Activated naive CD4-positive, alpha-beta T cell treated with anti-CD3 and anti-CD28 coated beads, Interleukin-2, amount 10 ng/mL, durations not matched to agents 7 days and 5 days (primary cell): ENCODE measurements at regions not wholly inside any gene's neighbourhood (a gene's known extent, or its start where the extent isn't known, plus 50 kb on each side); places are given as distances from the start of the nearest gene placed in this dataset.

Source experiments
- CTCF ChIA-PET: fragments of 350-600 bp; sonication (Branson Sonifier 250); formaldehyde crosslinking; loops from one replicate; lab custom pipeline; 2021; ENCODE audit warnings: antibody characterized with exemption; lab: Charles Lee
- DNase-seq: peaks from one replicate; pipeline ENCODE4 v3.0.0-alpha.2; 2020
- H3K27ac Mint-ChIP-seq: one replicate; pipeline ENCODE4 v1.8.0; 2021; ENCODE audit warnings: mild to moderate bottlenecking, moderate library complexity, mixed read lengths
- H3K27me3 Mint-ChIP-seq: one replicate; pipeline ENCODE4 v1.8.0; 2021; ENCODE audit warnings: mild to moderate bottlenecking, mixed read lengths
- H3K36me3 Mint-ChIP-seq: one replicate; pipeline ENCODE4 v1.8.0; 2021; ENCODE audit warnings: mixed read lengths
- H3K4me1 Mint-ChIP-seq: one replicate; pipeline ENCODE4 v1.8.0; 2021; ENCODE audit warnings: mixed read lengths
- H3K4me3 Mint-ChIP-seq: one replicate; pipeline ENCODE4 v1.8.0; 2021; ENCODE audit warnings: mild to moderate bottlenecking, moderate library complexity, mixed read lengths
- H3K9me3 Mint-ChIP-seq: one replicate; pipeline ENCODE4 v1.8.0; 2021; ENCODE audit warnings: mixed read lengths

DNA sequence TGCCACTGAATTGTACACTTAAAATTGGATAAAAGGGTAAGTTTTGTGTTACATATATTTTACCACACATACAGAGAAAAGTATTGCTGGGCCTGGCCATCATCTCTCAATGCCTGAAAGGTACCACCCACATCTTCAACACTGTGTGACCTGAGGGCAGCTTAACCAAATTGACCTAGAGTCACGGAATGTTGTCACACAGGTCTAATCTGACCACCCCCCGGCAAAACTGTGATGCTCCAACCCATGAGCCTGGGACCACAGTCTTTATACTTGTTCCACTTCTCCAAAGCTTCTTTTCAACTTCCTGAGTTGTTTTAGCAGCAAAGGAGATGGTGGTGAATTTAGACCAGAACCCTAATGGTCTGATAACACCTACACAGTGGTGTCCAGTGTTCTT is 210.3 kb upstream of the TPM1 start:
- no peaks in the 10 kb centered on the region for H3K9me3 Mint-ChIP-seq
- CTCF ChIA-PET: no interaction called here
- no peak overlapping the region for H3K27ac Mint-ChIP-seq
- H3K27me3 Mint-ChIP-seq: peaks cover under 1% of the 10 kb centered on the region
- H3K4me3 Mint-ChIP-seq: no peak overlapping the region
- no peaks in the 10 kb centered on the region for H3K36me3 Mint-ChIP-seq
- H3K4me1 Mint-ChIP-seq: no peaks in the 10 kb centered on the region
- DNase-seq: no peak

GRCh38 chr15:62833646-62834045 is 208.9 kb upstream of the TPM1 start:
- H3K4me3 Mint-ChIP-seq: no peak overlapping the region
- CTCF ChIA-PET: no interaction called here
- no peaks in the 10 kb centered on the region for H3K27me3 Mint-ChIP-seq
- DNase-seq: no peak
- H3K36me3 Mint-ChIP-seq: no peaks in the 10 kb centered on the region
- H3K9me3 Mint-ChIP-seq: no peaks in the 10 kb centered on the region
- no peaks in the 10 kb centered on the region for H3K4me1 Mint-ChIP-seq
- no peak overlapping the region for H3K27ac Mint-ChIP-seq

- no peak for DNase-seq
- CTCF ChIA-PET: interaction anchor here (1.1 kb wide), 1 partner anchor 11 kb away, joined by 3 read pairs; no protein-coding TSS in a partner anchor
- no peaks in the 10 kb centered on the region for H3K9me3 Mint-ChIP-seq
- no peaks in the 10 kb centered on the region for H3K27me3 Mint-ChIP-seq
- no peak overlapping the region for H3K27ac Mint-ChIP-seq
- H3K4me3 Mint-ChIP-seq: no peak overlapping the region
- no peaks in the 10 kb centered on the region for H3K36me3 Mint-ChIP-seq
- H3K4me1 Mint-ChIP-seq: no peaks in the 10 kb centered on the region
Observed at GRCh38 chr15:62834686-62835329, 207.7 kb upstream of the TPM1 start.

DNA sequence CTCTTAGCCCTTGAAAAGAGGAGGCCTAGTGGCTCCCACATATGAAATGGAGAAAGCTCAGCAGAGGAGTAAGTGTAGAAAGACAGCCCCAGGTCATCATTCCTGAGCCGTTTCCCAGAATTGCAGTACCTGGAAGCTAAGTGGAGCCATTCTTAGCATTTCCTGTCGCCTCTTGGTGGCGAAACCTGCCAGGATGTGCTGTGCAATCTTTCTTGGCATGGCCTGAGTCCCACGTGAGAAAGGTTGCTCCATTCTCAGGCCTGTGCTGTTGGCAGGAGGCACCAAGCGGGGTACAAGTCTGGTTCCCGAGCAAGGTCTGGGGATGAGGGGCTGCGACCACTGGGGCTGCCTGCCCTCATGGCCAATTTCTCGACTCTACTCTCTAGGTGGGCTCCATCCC is 207.2 kb upstream of the TPM1 start:
- Mint-ChIP-seq H3K4me1 (no peaks in the 10 kb centered on the region), H3K36me3 (no peaks in the 10 kb centered on the region), H3K27ac (no peak overlapping the region), H3K9me3 (no peaks in the 10 kb centered on the region), H3K27me3 (no peaks in the 10 kb centered on the region), H3K4me3 (no peak overlapping the region)
- DNase-seq: no peak
- CTCF ChIA-PET: interaction anchor here (1.1 kb wide), 1 partner anchor 11 kb away, joined by 3 read pairs; no protein-coding TSS in a partner anchor

DNA sequence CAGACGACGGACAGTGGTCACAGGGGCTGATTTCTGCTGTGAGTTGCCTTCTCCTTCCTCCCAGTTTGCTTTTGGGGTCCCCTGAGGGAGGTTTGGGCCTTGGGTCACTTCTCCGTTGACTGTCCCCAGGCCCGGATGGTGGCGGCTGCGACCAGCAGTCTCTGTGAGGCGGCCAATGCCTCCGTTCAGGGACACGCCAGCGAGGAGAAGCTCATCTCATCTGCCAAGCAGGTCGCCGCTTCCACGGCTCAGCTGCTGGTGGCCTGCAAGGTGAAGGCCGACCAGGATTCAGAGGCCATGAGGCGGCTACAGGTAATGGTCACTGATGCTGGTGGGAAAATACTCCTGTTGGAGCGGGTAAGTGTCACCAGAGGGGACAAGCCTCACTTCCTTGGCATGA is 206.8 kb upstream of the TPM1 start:
- H3K27ac Mint-ChIP-seq: no peak overlapping the region
- H3K4me1 Mint-ChIP-seq: no peaks in the 10 kb centered on the region
- no peak for DNase-seq
- H3K4me3 Mint-ChIP-seq: no peak overlapping the region
- H3K9me3 Mint-ChIP-seq: no peaks in the 10 kb centered on the region
- no peaks in the 10 kb centered on the region for H3K27me3 Mint-ChIP-seq
- CTCF ChIA-PET: no interaction called here
- H3K36me3 Mint-ChIP-seq: no peaks in the 10 kb centered on the region

GRCh38 chr15:62840526-62841268 is 201.8 kb upstream of the TPM1 start:
- Mint-ChIP-seq H3K27me3 (peaks cover 10% of the 10 kb centered on the region), H3K36me3 (no peaks in the 10 kb centered on the region), H3K9me3 (no peaks in the 10 kb centered on the region), H3K4me3 (no peak overlapping the region), H3K4me1 (no peaks in the 10 kb centered on the region), H3K27ac (no peak overlapping the region)
- DNase-seq: no peak
- CTCF ChIA-PET: no interaction called here

DNA sequence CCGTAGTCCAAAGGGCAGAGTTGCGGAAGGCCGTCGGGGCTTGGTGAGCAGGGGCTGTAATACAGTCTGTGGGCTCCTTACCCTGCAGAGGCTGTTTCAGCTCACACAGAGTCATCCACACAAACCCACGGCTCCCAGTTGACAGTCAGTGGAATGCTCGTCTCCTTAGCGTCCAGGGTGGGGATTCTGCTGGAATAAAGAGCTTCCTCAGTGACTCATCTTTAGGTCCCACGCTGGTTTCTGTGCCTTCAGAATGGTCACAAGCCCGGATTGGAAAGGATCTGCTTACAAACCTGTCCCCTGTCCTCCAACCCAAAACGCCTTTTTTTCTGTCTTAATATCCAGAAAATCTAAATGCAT is 201.3 kb upstream of the TPM1 start:
- H3K4me1 Mint-ChIP-seq: no peaks in the 10 kb centered on the region
- no peaks in the 10 kb centered on the region for H3K9me3 Mint-ChIP-seq
- DNase-seq: no peak
- H3K36me3 Mint-ChIP-seq: no peaks in the 10 kb centered on the region
- H3K27ac Mint-ChIP-seq: no peak overlapping the region
- CTCF ChIA-PET: no interaction called here
- H3K4me3 Mint-ChIP-seq: no peak overlapping the region
- peaks cover 10% of the 10 kb centered on the region for H3K27me3 Mint-ChIP-seq

- DNase-seq: no peak
- CTCF ChIA-PET: no interaction called here
- H3K27ac Mint-ChIP-seq: no peak overlapping the region
- no peaks in the 10 kb centered on the region for H3K36me3 Mint-ChIP-seq
- no peaks in the 10 kb centered on the region for H3K9me3 Mint-ChIP-seq
- H3K4me3 Mint-ChIP-seq: no peak overlapping the region
- no peaks in the 10 kb centered on the region for H3K4me1 Mint-ChIP-seq
- peaks cover 11% of the 10 kb centered on the region for H3K27me3 Mint-ChIP-seq
Observed at GRCh38 chr15:62841891-62842559, 200.5 kb upstream of the TPM1 start.

GRCh38 chr15:62843311-62843710 is 199.2 kb upstream of the TPM1 start:
- peaks cover 20% of the 10 kb centered on the region for H3K27me3 Mint-ChIP-seq

DNA sequence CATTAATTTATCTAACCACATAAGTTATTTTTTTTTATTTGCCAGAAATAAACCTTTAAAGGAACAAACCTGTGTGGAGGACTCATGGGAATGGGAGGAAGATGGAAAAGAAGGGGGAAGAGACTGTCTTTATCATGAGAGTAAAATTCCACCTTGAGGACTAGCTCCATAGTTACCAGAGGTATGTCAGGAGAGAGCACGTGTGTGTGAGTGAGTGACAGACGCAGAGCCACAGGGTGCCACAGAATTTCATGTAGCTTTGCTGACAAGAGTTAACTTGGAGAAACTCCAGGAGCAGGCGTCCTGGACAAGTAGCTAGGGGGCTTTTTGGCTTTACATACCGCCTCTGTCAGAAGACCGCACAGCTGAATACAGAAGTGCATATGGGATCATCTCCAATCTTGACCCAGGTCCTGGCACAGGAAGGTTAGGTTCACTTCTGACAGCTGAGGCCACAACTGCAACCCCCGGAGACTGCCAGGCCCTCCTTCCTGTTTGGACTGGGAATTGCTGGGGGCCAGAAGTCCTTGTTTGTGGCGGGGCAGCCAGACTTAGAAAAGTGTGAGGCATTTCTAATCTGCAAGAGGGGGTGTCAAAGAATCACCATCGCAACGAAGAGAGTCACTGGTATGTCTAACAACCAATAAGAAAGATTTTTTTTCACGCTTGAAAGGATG is 197.8 kb upstream of the TPM1 start:
- H3K4me3 Mint-ChIP-seq: no peak overlapping the region
- CTCF ChIA-PET: interaction anchor here (1.1 to 3.4 kb wide), 2 partner anchors 15 to 249 kb away, joined by 3 to 14 read pairs; no protein-coding TSS in a partner anchor
- H3K27ac Mint-ChIP-seq: no peak overlapping the region

More at GRCh38 chr15:62843311-62843710, 199.2 kb upstream of the TPM1 start:
- Mint-ChIP-seq H3K4me1 (no peaks in the 10 kb centered on the region), H3K4me3 (no peak overlapping the region), H3K9me3 (no peaks in the 10 kb centered on the region), H3K27ac (no peak overlapping the region), H3K36me3 (no peaks in the 10 kb centered on the region)
- CTCF ChIA-PET: no interaction called here
- no peak for DNase-seq

DNA sequence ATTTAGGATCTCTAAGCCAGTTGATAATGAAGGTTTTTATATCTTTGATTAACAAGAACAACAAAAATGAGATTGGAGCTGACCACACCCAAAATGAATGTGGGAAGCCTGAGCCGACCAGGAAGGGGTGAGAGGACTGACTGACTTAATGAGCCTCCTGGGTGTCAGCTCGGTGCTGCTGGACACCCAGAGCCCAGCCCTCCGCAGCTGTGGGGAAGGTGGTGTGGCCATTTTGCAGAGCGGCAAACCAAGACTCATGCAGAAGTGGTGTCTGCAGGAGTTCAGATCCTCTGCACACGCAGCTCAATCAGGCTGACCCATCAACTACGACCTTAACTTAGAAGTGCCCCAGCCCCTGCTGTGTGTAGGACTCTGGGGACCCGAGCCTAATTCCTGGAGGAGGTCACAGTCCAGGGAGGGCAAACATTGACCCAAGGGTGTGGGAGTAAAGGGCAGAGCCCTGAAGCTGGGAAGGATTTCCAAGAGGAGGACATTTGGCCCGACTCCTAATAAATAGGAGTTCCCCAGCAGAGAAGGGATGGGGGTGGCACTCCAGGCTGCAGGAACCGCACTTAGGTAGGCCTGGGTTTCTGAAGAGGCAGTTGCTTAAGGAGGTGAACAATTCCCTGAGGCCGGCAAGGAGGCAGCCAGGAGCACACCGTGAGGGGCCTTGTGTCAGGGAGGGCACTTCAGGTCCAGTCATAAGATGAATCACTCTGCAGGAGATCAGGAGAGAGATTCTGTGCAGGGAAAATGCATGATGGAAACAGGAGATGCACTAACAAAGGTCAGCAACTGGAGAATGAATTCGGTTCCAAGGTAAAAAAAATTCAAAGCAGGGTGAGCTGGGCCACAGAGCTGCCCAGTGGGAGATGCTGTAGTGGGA is 197.1 kb upstream of the TPM1 start:
- H3K36me3 Mint-ChIP-seq: no peaks in the 10 kb centered on the region
- no peaks in the 10 kb centered on the region for H3K4me1 Mint-ChIP-seq
- H3K27me3 Mint-ChIP-seq: peaks cover 27% of the 10 kb centered on the region
- no peak overlapping the region for H3K27ac Mint-ChIP-seq
- H3K9me3 Mint-ChIP-seq: no peaks in the 10 kb centered on the region
- CTCF ChIA-PET: interaction anchor here (1.0 to 3.4 kb wide), 3 partner anchors 11 to 248 kb away, joined by 3 to 14 read pairs (median 3); no protein-coding TSS in a partner anchor
- H3K4me3 Mint-ChIP-seq: no peak overlapping the region
- DNase-seq: no peak

More for the DNA sequence above, 197.8 kb upstream of the TPM1 start:
- no peaks in the 10 kb centered on the region for H3K36me3 Mint-ChIP-seq
- no peaks in the 10 kb centered on the region for H3K4me1 Mint-ChIP-seq
- H3K27me3 Mint-ChIP-seq: peaks cover 27% of the 10 kb centered on the region
- no peak for DNase-seq
- no peaks in the 10 kb centered on the region for H3K9me3 Mint-ChIP-seq

DNA sequence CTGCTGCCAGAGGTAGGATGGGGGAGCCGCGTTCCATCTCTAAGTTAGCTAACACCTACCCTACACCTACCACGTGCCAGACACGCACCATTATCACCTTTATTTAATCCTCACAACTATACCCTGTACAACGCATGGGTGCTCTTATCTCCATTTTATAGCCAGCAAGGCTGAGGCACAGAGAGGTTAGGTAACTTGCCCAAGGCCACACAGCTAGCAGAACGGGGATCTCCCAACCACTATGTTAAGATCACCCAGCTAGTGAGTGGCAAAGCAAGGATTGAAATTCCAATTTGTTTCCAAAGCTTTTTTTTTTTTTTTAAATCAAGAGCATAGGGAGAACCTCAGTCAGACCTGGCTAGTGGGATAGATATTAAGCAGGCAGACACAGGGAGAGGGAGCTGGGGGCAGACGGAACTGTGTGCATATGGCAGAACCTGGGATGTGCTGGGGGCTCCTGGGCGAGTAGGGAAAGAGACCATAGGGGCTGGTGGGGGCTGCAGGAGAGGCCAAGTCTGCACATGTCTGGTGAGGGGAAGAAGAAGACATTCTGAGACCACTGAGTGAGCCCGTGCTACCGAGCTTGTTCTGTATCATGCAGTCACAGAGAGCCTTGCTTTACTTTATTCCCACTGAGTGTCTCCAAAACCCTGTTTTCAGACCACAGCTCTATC is 196.3 kb upstream of the TPM1 start:
- CTCF ChIA-PET: interaction anchor here (1.0 to 3.4 kb wide), 2 partner anchors 11 to 248 kb away, joined by 3 to 14 read pairs; no protein-coding TSS in a partner anchor
- H3K36me3 Mint-ChIP-seq: no peaks in the 10 kb centered on the region
- H3K4me3 Mint-ChIP-seq: no peak overlapping the region

More for the DNA sequence above, 196.3 kb upstream of the TPM1 start:
- no peak for DNase-seq
- no peaks in the 10 kb centered on the region for H3K9me3 Mint-ChIP-seq
- peaks cover 32% of the 10 kb centered on the region for H3K27me3 Mint-ChIP-seq
- H3K27ac Mint-ChIP-seq: no peak overlapping the region
- no peaks in the 10 kb centered on the region for H3K4me1 Mint-ChIP-seq
